HepG2 (cell line): ENCODE measurements at regions not wholly inside any gene's neighbourhood (a gene's known extent, or its start where the extent isn't known, plus 50 kb on each side); places are given as distances from the start of the nearest gene placed in this dataset.

Source experiments
- ATAC-seq: fragments of 200-7000 bp; cut with Tn5 transposase; 3 replicates; pipeline ENCODE4 v1.9.1; 2020; ENCODE audit warnings: mild to moderate bottlenecking, moderate library complexity
- BruUV-seq: library from RNA; stranded (reverse); fragments of 400-500 nt; replicated peaks from 2 replicates; lab custom pipeline; 2021; lab: Mats Ljungman, UMichigan
- CTCF ChIA-PET: fragments of 300-600 bp; formaldehyde crosslinking; extraction: SDS; loops from one replicate; lab custom pipeline; 2021; ENCODE audit warnings: low total read pairs, inconsistent platforms, low intra/inter-chr PET ratio; lab: Yijun Ruan, JAX
- POLR2A ChIA-PET: fragments of 350-600 bp; sonication (Branson Sonifier 250); formaldehyde crosslinking; loops from one replicate; lab custom pipeline; 2020; ENCODE audit warnings: antibody characterized with exemption, inconsistent platforms; lab: Yijun Ruan, JAX
- DNase-seq: peaks from one replicate; pipeline ENCODE4 v3.0.0-alpha.2; 2015; ENCODE audit warnings: low spot score
- FAIRE-seq: peaks from 3 replicates; lab custom pipeline; 2011; peaks lifted over from hg19 to GRCh38; lab: Jason Lieb, UNC
- H2AFZ ChIP-seq: one replicate; pipeline ENCODE4 v1.6.1; 2011; ENCODE audit warnings: low read length, inconsistent platforms
- H3K27ac ChIP-seq: fragments of 300-600 bp; 3 replicates; pipeline ENCODE4 v1.8.0; 2011; ENCODE audit warnings: mixed run types, mild to moderate bottlenecking, mixed read lengths, low read length, inconsistent platforms; ENCODE audit not compliant: insufficient read depth; ENCODE audit errors: extremely low read length
- H3K27me3 ChIP-seq, 2 experiments: fragments of 200-600 bp in 1 of 2; 2 replicates in 1 of 2; 3 replicates in 1 of 2; pipeline versions ENCODE4 v1.6.0 to v1.8.0; 2011; ENCODE audit warnings: low read length in 2 of 2, mild to moderate bottlenecking in 2 of 2, moderate library complexity in 2 of 2, inconsistent platforms in 1 of 2; ENCODE audit not compliant: insufficient read depth in 2 of 2, control insufficient read depth in 1 of 2
- H3K36me3 ChIP-seq, 2 experiments: fragments of 200-600 bp in 1 of 2; replicated peaks in 1 of 2; 2 replicates in 1 of 2; 3 replicates in 1 of 2; pipeline versions ENCODE4 v1.5.1 to v1.8.0; 2011; ENCODE audit warnings: low read length in 2 of 2, inconsistent platforms in 1 of 2; ENCODE audit not compliant: insufficient read depth in 2 of 2, control insufficient read depth in 1 of 2
- H3K4me1 ChIP-seq: 2 replicates; pipeline ENCODE4 v1.5.1; 2012; ENCODE audit warnings: low read length, inconsistent platforms; ENCODE audit not compliant: insufficient read depth
- H3K4me2 ChIP-seq: 2 replicates; pipeline ENCODE4 v1.6.0; 2011; ENCODE audit warnings: low read depth, low read length, inconsistent platforms
- H3K4me3 ChIP-seq, 3 experiments: fragments of 200-600 bp in 1 of 3; sonication (generic), shearing (Covaris generic) in 1 of 3; replicated peaks in 1 of 3; 2 replicates each; pipeline ENCODE4 v1.5.1; 2011 to 2016; ENCODE audit warnings: low read length in 3 of 3, inconsistent platforms in 2 of 3, low read depth in 2 of 3, mild to moderate bottlenecking in 2 of 3, control low read depth in 1 of 3, mixed read lengths in 1 of 3; ENCODE audit not compliant: insufficient read depth in 1 of 3
- H3K79me2 ChIP-seq: one replicate; pipeline ENCODE4 v1.6.1; 2011; ENCODE audit warnings: low read length, inconsistent platforms; ENCODE audit not compliant: insufficient read depth
- H3K9ac ChIP-seq: 2 replicates; pipeline ENCODE4 v1.6.0; 2011; ENCODE audit warnings: mild to moderate bottlenecking, low read depth, low read length, inconsistent platforms; ENCODE audit not compliant: insufficient read depth
- H3K9me3 ChIP-seq: 2 replicates; pipeline ENCODE4 v1.5.1; 2012; ENCODE audit warnings: mild to moderate bottlenecking, low read length
- H4K20me1 ChIP-seq: 2 replicates; pipeline ENCODE4 v1.6.0; 2011; ENCODE audit warnings: inconsistent platforms, mild to moderate bottlenecking, low read length, moderate library complexity; ENCODE audit not compliant: insufficient read depth
- HNF1A ChIP-seq, 2 experiments: sonication (generic) in 1 of 2; formaldehyde crosslinking in 1 of 2; IDR thresholded peaks; 2 replicates each; pipeline versions ENCODE4 v1.4.0 to v1.6.1; 2016 to 2020; ENCODE audit warnings: borderline replicate concordance in 1 of 2, low read depth in 1 of 2, mild to moderate bottlenecking in 1 of 2, missing genetic modification reagents in 1 of 2
- KDM5B ChIP-seq: sonication (generic); formaldehyde crosslinking; IDR thresholded peaks from 2 replicates; pipeline ENCODE4 v1.4.0; 2020; ENCODE audit warnings: missing genetic modification reagents, mild to moderate bottlenecking, borderline replicate concordance
- KLF6 ChIP-seq: IDR thresholded peaks from 2 replicates; pipeline ENCODE4 v1.8.0; 2016; ENCODE audit warnings: missing biosample characterization, missing genetic modification reagents
- MAZ ChIP-seq, 2 experiments: sonication (generic) in 1 of 2; formaldehyde crosslinking in 1 of 2; IDR thresholded peaks; 2 replicates each; pipeline versions ENCODE4 v1.5.0 to v1.6.1; 2012 to 2020; ENCODE audit warnings: low read depth in 2 of 2, mild to moderate bottlenecking in 2 of 2, borderline replicate concordance in 1 of 2, improper control_type of control experiment in 1 of 2, low read length in 1 of 2, missing genetic modification reagents in 1 of 2, moderate library complexity in 1 of 2
- MXD1 ChIP-seq: sonication (generic); formaldehyde crosslinking; IDR thresholded peaks from 2 replicates; pipeline ENCODE4 v1.4.0; 2020; ENCODE audit warnings: mild to moderate bottlenecking, missing genetic modification reagents
- RFX1 ChIP-seq: fragments of 450-650 bp; IDR thresholded peaks from 2 replicates; pipeline ENCODE4 v1.6.1; 2017
- XRCC5 ChIP-seq: fragments of 200-400 bp; formaldehyde crosslinking; optimal IDR thresholded peaks from 2 replicates; pipeline ENCODE3; 2017; ENCODE audit warnings: mild to moderate bottlenecking, low read length
- ZMAT3 ChIP-seq: sonication (generic); formaldehyde crosslinking; conservative IDR thresholded peaks from 2 replicates; pipeline ENCODE4 v1.7.0; 2021; ENCODE audit warnings: missing genetic modification reagents
- ZNF234 ChIP-seq: sonication (generic); formaldehyde crosslinking; conservative IDR thresholded peaks from 2 replicates; pipeline ENCODE4 v1.5.1; 2020; ENCODE audit warnings: mild to moderate bottlenecking, missing genetic modification reagents
- ZNF431 ChIP-seq: sonication (generic); formaldehyde crosslinking; IDR thresholded peaks from 2 replicates; pipeline ENCODE4 v1.9.0; 2022; ENCODE audit warnings: missing genetic modification reagents, low read depth, mild to moderate bottlenecking, borderline replicate concordance
- ZNF652 ChIP-seq: IDR thresholded peaks from 2 replicates; pipeline ENCODE4 v1.6.1; 2016; ENCODE audit warnings: low read depth, borderline replicate concordance
- WGBS: methylation state at CpG from one replicate; pipeline ENCODE4 v1.1.6; 2017; ENCODE audit warnings: low lambda C conversion rate; 5-methylcytosine and 5-hydroxymethylcytosine counted together
- in situ Hi-C: cut with HindIII; loops from 2 replicates; pipeline ENCODE4 v1.10.0; 2017; ENCODE audit warnings: low pct_unique_long_range_greater_than_20kb; ENCODE audit not compliant: extremely low pct_ligation_motif_present
- intact Hi-C: fragments of 100-400 bp; cut with micrococcal nuclease; formaldehyde crosslinking; loops from one replicate; pipeline ENCODE4 v1.10.0; 2022; ENCODE audit not compliant: unreplicated experiment
- TF ChIP-seq, protein P1 (sequence below): IDR thresholded peaks from 2 replicates; pipeline ENCODE4 v1.6.1; 2016; ENCODE audit warnings: low read depth, borderline replicate concordance
- TF ChIP-seq, protein P2 (sequence below): sonication (generic); formaldehyde crosslinking; IDR thresholded peaks from 2 replicates; pipeline ENCODE4 v1.4.0; 2020; ENCODE audit warnings: missing genetic modification reagents, borderline replicate concordance
- TF ChIP-seq, protein P3 (sequence below): sonication (generic); formaldehyde crosslinking; IDR thresholded peaks from 2 replicates; pipeline ENCODE4 v1.4.0; 2020; ENCODE audit warnings: mild to moderate bottlenecking, missing genetic modification reagents

DNA sequence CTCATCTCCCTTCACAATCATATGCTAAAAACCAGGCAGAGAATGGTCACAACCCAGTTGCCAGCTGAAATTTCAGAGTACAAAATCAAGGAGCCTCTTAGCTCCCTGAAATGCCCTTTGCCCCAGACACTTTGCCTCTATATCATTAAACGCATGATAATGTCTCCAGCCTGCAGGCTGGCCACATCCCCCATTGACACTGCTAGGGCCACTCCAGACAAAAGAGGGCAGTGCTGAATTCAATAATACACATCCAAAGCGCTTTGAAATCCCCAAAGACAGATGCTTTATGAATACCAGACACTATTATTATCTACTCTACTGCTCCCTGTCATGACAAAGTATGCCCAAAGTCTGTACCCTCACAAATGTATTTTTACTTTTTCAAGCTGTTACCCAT is 348.3 kb upstream of the POU3F2 start:
- POLR2A ChIA-PET: no interaction called here
- H2AFZ ChIP-seq: no peak overlapping the region
- no peaks in the 10 kb centered on the region for H3K9me3 ChIP-seq
- H3K9ac ChIP-seq: no peak overlapping the region
- 0% methylated on average over 2 of the region's 2 CpGs for WGBS
- CTCF ChIA-PET: no interaction called here
- H3K4me3 ChIP-seq: no peak overlapping the region
- H3K4me1 ChIP-seq: no peaks in the 10 kb centered on the region
- BruUV-seq: no TSS peak
- ATAC-seq (no peak), FAIRE-seq (no peak), DNase-seq (no peak)
- H3K4me2 ChIP-seq: no peak overlapping the region
- no peaks in the 10 kb centered on the region for H3K36me3 ChIP-seq
- intact Hi-C loops (no loop called here), in situ Hi-C loops (no loop called here)
- no peak overlapping the region for H3K27ac ChIP-seq
- H3K27me3 ChIP-seq: no peaks in the 10 kb centered on the region
- H3K79me2 ChIP-seq: no peaks in the 10 kb centered on the region
- H4K20me1 ChIP-seq: no peaks in the 10 kb centered on the region
- TF ChIP-seq MXD1 (CRISPR knock-in tag): no peak
- no peak for TF ChIP-seq RFX1
- no peak for TF ChIP-seq KDM5B (CRISPR knock-in tag)
- TF ChIP-seq, protein P1, sequence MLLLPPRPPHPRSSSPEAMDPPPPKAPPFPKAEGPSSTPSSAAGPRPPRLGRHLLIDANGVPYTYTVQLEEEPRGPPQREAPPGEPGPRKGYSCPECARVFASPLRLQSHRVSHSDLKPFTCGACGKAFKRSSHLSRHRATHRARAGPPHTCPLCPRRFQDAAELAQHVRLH (CRISPR knock-in tag): no peak
- TF ChIP-seq XRCC5: no peak
- TF ChIP-seq ZNF234 (CRISPR knock-in tag): no peak
- TF ChIP-seq, protein P2, sequence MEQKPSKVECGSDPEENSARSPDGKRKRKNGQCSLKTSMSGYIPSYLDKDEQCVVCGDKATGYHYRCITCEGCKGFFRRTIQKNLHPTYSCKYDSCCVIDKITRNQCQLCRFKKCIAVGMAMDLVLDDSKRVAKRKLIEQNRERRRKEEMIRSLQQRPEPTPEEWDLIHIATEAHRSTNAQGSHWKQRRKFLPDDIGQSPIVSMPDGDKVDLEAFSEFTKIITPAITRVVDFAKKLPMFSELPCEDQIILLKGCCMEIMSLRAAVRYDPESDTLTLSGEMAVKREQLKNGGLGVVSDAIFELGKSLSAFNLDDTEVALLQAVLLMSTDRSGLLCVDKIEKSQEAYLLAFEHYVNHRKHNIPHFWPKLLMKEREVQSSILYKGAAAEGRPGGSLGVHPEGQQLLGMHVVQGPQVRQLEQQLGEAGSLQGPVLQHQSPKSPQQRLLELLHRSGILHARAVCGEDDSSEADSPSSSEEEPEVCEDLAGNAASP (CRISPR knock-in tag): no peak
- no peak for TF ChIP-seq ZMAT3
- no peak for TF ChIP-seq KLF6 (CRISPR knock-in tag)
- no peak for TF ChIP-seq ZNF431 (CRISPR knock-in tag)
- TF ChIP-seq ZNF652 (CRISPR knock-in tag): no peak
- no peak for TF ChIP-seq HNF1A (IDR thresholded peaks at IDR 0.05; ENCODE audit: low read depth)
- no peak for TF ChIP-seq HNF1A (CRISPR knock-in tag; IDR thresholded peaks at IDR 0.05; ENCODE audit: borderline replicate concordance)
- TF ChIP-seq, protein P3, sequence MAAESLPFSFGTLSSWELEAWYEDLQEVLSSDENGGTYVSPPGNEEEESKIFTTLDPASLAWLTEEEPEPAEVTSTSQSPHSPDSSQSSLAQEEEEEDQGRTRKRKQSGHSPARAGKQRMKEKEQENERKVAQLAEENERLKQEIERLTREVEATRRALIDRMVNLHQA (CRISPR knock-in tag): no peak
- TF ChIP-seq MAZ (IDR thresholded peaks at IDR 0.05; ENCODE audit: borderline replicate concordance, low read depth, low read length): no peak
- no peak for TF ChIP-seq MAZ (CRISPR knock-in tag; IDR thresholded peaks at IDR 0.05; ENCODE audit: low read depth)
